ENCODE measurements at regions not wholly inside any gene's neighbourhood (a gene's known extent, or its start where the extent isn't known, plus 50 kb on each side); places are given as distances from the start of the nearest gene placed in this dataset.
"Not testable (repeated sequence)": the region's sequence is repeated elsewhere in the genome, so short reads cannot be mapped to it uniquely, and the experiment has no call there.

DNA sequence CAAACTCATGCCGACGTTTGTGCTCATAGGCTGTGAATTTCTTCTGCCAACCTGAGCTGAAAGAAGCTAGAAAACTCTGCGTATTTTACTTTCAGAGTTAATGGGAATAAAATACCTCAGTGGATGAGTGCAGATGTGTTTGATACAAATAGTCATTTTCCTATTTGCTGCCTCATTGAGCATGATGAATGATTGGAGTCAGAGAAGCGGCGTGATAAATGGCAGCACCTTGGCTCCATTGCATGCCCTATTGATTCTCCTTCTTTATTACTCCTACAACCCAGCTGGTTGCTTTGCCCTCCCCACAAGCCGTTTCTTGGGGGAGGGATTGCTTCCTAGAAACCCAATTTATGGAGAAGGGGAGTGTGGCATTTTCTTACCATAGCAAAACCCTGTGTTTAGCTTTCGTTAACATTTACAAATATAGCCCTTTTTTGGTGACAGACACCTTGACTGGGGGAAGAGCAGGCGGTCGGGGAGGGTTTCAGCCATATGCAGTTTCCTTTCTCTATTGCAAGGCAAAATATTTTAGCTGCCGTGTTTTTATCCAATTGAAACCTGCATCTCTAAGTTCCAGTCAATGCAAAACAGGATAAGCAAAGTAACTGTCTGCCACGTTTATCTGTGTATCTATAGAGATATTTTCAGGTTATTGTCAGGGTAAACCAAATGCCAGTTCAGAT, 93.1 kb upstream of the TBCA start:
- peak; percentile 26 for DNase-seq

- DNase-seq: no peak
Observed at GRCh38 chr5:77867914-77868313, 91.8 kb upstream of the TBCA start.

DNA sequence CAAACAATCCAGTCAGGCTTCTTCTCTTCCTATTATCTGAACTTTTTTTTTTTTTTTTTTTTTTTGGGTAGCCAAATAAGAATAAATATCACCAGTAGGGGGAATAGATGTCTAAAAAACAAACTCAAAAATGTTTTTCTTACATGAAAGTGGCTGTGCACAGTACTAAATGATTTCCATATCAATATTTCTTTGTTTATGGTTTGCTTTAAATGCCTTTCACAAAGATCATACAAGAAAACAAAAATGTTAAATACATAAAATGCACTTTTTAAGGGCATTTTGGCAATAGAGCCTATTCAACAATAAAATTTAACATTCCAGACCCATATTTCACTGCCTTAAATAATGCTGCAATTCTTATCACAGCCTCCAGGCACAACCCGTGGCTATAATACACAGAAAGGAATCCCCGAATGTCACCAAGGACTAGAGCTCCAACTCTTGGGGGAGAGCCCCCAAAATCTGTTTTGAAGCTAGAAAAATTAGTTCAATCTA, 91.1 kb upstream of the TBCA start:
- DNase-seq: no peak

DNA sequence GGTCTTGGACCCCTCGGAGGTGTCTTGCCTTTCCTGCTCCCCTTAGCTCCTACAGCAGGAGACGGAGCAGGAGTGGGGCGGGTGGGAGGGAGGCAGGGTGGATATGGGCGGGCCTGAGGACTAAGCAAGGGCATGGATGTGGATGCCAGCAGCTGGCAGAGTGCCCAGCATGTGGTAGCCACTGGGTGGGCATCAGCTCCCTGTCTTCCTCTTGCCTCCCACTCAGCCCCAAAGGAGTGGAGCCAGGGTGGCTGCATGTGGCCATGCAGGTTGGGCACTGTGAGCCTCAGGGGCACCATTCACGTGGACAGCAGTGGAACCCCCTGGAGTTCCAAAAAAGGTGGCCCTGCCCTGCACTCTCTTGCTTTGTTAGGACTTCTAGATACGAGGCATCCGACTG, 90.1 kb upstream of the TBCA start:
- no peak for DNase-seq

DNA sequence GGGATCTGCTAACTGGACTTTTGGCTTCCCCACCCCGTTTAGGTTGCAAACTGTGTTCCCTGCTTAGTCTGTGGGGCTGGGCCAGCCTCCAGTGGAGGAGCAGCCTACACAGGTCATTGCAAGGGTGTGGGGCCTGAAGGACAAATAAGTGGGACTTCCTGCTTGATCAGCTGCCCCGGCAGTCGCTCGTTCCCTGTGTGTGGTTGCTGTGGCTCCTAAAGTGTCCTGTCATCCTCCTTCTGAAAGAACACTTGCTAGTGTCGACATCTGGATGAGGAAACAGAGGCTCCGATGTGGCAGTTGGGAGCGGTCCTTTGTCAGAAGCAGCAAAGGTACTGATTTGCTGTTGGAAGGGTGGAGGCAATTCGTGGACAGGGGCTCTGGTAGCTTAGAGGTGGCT, 88.9 kb upstream of the TBCA start:
- no peak for DNase-seq

- DNase-seq: no peak
Observed at GRCh38 chr5:77863181-77863580, 87.0 kb upstream of the TBCA start.

DNA sequence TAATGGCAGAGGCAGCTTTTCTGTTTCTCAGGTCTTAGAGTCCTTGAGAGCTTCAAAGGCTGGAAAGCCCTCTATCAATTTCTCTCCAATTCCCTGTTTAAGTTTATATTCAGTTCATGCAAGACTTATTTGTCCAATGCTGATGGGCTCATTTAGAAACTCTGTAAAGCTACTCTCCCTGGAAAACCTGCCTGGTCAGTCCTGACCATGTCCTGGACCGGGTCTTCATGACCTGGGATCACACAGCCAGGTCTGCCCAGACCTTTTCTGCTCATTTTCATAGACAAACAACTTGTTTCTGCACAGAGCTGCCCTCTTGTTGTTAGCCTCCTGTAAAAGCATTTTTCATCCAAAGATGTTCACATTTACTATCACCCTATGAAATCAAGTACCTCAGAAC, 85.4 kb upstream of the TBCA start:
- DNase-seq: no peak

- DNase-seq: no peak
Observed at GRCh38 chr5:77859306-77859705, 83.2 kb upstream of the TBCA start.

- DNase-seq: not testable (repeated sequence)
Observed at GRCh38 chr5:77858678-77859077, 82.5 kb upstream of the TBCA start.

- DNase-seq: no peak
Observed at GRCh38 chr5:77855369-77855768, 79.2 kb upstream of the TBCA start.

GRCh38 chr5:77853353-77853907, 77.3 kb upstream of the TBCA start:
- DNase-seq: no peak

- peak; percentile 72 for DNase-seq
Observed at GRCh38 chr5:77852514-77853352, 76.6 kb upstream of the TBCA start.

DNA sequence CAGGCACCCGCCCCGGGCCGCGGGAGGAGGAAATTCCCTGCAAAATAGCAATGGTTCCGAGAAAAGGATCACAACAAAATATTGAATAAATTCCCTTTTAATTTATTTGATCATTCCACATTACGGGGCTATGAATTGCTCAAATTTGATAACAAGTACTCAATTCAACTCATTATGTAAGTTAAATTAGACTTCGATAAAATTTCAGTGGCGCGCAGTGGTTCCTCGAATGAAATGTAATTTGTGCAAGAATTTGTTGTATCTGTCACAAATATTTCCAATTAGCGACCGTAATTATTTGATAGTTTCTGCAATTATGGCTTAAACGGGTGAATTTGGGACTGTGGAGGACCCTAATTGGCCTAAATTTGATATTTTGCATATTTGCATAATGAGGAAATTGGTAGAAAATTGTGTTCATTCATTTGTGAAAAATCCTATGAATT, 76.0 kb upstream of the TBCA start:
- DNase-seq: no peak

GRCh38 chr5:77851176-77852067, 75.3 kb upstream of the TBCA start:
- peak; percentile 57 for DNase-seq

GRCh38 chr5:77850536-77851175, 74.5 kb upstream of the TBCA start:
- DNase-seq: peak; percentile 24

GRCh38 chr5:77849308-77849900, 73.3 kb upstream of the TBCA start:
- no peak for DNase-seq

DNA sequence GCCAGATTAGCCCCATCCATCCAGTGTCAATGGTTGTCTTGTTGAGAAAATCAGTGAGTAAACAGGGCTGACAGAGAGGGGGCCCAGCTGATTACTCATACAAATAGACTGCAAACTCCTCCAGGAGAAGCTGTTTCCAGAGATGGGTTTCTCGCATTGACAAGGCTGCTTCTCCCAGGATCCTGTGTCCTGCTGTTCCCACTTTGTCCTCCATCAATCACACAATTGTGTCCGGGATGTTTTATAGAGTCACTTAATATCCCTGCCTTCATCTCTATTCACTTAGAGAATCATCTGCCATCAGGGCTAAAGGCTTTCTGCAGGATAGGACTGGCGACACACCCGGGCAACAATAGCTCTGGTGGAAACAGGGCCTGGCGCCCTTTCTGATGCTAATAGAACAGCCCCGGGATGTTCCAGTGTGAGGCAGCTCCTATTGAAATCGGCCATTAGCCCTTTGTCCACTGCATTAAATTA, 71.7 kb upstream of the TBCA start:
- no peak for DNase-seq

DNA sequence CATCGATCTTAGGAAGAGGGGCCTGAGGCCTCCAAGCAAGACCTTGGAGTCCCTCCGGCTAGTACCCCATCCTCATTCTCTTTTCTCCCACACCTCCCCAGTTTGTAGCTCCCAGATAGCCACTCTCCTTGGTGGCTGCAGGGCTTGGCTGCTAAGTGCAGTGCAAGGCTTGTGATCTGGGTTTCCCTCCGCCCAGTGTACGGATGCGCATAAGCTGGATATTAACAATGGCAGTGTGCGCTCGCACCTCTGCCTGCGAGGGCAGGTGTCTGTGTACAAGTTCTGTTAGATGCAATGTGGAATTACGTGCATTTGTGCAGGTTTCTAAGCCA, 71.0 kb upstream of the TBCA start:
- DNase-seq: no peak

DNA sequence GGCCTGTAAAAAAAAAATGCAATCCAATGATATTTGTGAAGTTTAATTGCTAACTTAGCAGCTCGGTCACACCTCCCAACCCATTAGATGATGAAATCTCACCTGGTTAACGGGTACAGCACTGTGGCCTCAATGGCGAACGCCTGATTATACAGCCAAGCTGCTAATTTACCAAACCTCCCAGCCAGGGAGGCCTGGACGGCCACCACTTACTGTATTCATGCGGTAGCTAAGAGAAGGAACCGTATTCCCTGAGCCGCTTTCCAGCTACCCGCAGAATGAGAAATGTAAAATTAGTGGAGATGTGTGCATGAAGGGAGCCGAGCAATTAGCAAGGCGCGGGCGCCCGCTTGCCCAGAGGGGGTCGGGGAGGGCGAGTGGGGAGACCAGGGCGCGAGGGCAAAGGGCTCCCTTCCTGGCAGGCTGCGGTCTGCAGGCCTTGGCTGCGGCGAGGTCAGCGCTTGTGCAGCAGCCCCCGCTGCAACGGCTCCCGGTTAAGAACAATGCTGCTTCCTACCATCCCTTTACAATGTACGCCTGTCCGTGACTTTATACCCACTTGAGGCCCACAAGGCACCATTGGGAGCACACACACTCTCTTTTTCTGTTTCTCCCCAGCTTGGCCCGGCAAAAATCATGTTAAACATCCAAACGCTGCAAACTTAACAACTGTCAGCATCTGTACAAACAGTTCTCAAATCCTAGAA, 70.4 kb upstream of the TBCA start:
- no peak for DNase-seq

DNA sequence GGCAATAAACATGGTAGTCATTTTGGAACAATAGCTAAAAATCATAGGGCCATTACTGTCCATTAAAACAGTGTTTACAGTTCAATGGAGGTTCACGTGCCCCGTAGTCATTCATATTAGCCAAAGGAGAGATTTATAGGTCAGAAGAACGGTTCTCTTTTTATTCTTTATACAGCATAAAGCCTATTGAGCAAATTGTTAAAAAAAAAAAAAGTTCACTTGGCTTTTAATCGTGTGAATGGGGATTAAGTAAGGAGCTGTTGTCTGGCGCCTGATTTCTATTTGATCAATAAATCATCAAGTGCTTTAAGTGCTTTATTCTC, 69.1 kb upstream of the TBCA start:
- DNase-seq: no peak

Data from left kidney (tissue), 1 donor.